Loucy (cell line): ENCODE measurements at regions not wholly inside any gene's neighbourhood (a gene's known extent, or its start where the extent isn't known, plus 50 kb on each side); places are given as distances from the start of the nearest gene placed in this dataset.

Experiments used
- H2AFZ ChIP-seq: fragments of 200-600 bp; sonication (generic); 2 replicates; pipeline ENCODE4 v1.6.0; 2016; ENCODE audit warnings: antibody characterized with exemption, mild to moderate bottlenecking, low read length, moderate library complexity
- H3F3A ChIP-seq: fragments of 200-600 bp; 2 replicates; pipeline ENCODE4 v1.6.0; 2016; ENCODE audit warnings: antibody characterized with exemption, low read depth, mild to moderate bottlenecking
- H3K27me3 ChIP-seq: fragments of 200-600 bp; sonication (generic); 2 replicates; pipeline ENCODE4 v1.6.1; 2014; ENCODE audit warnings: low read length, mild to moderate bottlenecking; ENCODE audit not compliant: insufficient read depth, poor library complexity, severe bottlenecking
- H3K36me3 ChIP-seq: fragments of 200-600 bp; sonication (generic); 2 replicates; pipeline ENCODE4 v1.6.1; 2016; ENCODE audit warnings: low read length; ENCODE audit not compliant: insufficient read depth
- H3K4me1 ChIP-seq: fragments of 200-600 bp; sonication (generic); 2 replicates; pipeline ENCODE4 v1.5.1; 2014; ENCODE audit warnings: low read length, mild to moderate bottlenecking; ENCODE audit not compliant: insufficient read depth, poor library complexity, severe bottlenecking
- H3K4me2 ChIP-seq: fragments of 200-600 bp; sonication (generic); 2 replicates; pipeline ENCODE4 v1.6.0; 2014; ENCODE audit warnings: antibody characterized with exemption, low read length, low read depth, mild to moderate bottlenecking; ENCODE audit not compliant: poor library complexity, severe bottlenecking
- H3K4me3 ChIP-seq: fragments of 200-600 bp; sonication (generic); 2 replicates; pipeline ENCODE4 v1.5.1; 2014; ENCODE audit warnings: low read length, mild to moderate bottlenecking, mixed read lengths; ENCODE audit not compliant: poor library complexity, severe bottlenecking
- H3K79me2 ChIP-seq: fragments of 200-600 bp; sonication (generic); 2 replicates; pipeline ENCODE4 v1.6.1; 2014; ENCODE audit warnings: low read length; ENCODE audit not compliant: insufficient read depth
- H3K9ac ChIP-seq: fragments of 200-600 bp; sonication (generic); 2 replicates; pipeline ENCODE4 v1.6.0; 2014; ENCODE audit warnings: mild to moderate bottlenecking, low read depth, low read length, moderate library complexity; ENCODE audit not compliant: poor library complexity, severe bottlenecking
- H3K9me2 ChIP-seq: fragments of 200-600 bp; sonication (generic); replicated peaks from 2 replicates; pipeline ENCODE4 v1.6.1; 2016; ENCODE audit warnings: low read depth, low read length, mixed read lengths
- H3K9me3 ChIP-seq: fragments of 200-600 bp; sonication (generic); 2 replicates; pipeline ENCODE4 v1.6.1; 2014; ENCODE audit warnings: mild to moderate bottlenecking, antibody characterized with exemption, low read length, low read depth; ENCODE audit not compliant: insufficient read depth
- H4K20me1 ChIP-seq: fragments of 200-600 bp; sonication (generic); 2 replicates; pipeline ENCODE4 v1.6.0; 2014; ENCODE audit warnings: antibody characterized with exemption, low read length, mild to moderate bottlenecking; ENCODE audit not compliant: insufficient read depth, poor library complexity, severe bottlenecking
- EZH2phosphoT487 ChIP-seq: fragments of 200-600 bp; IDR thresholded peaks from 2 replicates; pipeline ENCODE4 v1.6.1; 2018; ENCODE audit warnings: antibody characterized with exemption, mild to moderate bottlenecking, moderate library complexity, borderline replicate concordance
- TF ChIP-seq, protein P1 (sequence below): fragments of 200-600 bp; sonication (generic); conservative IDR thresholded peaks from 2 replicates; pipeline ENCODE4 v1.5.1; 2014; ENCODE audit warnings: mild to moderate bottlenecking, antibody characterized with exemption, low read length

DNA sequence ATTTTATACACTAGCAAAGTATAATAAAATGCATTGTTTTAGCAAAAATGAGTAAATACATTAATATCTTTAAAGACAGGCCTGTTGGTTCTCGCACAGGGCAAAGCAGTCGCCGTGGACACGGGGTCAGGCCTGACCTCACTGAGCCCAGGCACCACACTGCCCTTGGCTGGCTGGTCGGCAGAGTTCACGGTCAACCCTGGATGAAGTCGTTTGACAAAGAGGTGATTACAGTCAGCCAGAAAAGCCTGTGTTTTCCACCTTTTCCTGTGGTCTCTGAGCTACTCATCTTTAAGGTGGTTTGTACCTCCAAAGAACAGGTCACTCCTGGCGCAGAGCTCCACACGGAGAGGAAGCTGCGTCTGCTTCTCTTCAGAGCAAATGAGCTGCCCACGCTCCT lies 191.5 kb downstream of the DLL1 start:
- TF ChIP-seq, protein P1, sequence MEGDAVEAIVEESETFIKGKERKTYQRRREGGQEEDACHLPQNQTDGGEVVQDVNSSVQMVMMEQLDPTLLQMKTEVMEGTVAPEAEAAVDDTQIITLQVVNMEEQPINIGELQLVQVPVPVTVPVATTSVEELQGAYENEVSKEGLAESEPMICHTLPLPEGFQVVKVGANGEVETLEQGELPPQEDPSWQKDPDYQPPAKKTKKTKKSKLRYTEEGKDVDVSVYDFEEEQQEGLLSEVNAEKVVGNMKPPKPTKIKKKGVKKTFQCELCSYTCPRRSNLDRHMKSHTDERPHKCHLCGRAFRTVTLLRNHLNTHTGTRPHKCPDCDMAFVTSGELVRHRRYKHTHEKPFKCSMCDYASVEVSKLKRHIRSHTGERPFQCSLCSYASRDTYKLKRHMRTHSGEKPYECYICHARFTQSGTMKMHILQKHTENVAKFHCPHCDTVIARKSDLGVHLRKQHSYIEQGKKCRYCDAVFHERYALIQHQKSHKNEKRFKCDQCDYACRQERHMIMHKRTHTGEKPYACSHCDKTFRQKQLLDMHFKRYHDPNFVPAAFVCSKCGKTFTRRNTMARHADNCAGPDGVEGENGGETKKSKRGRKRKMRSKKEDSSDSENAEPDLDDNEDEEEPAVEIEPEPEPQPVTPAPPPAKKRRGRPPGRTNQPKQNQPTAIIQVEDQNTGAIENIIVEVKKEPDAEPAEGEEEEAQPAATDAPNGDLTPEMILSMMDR: no peak
- TF ChIP-seq EZH2phosphoT487: no peak
- H3F3A ChIP-seq: no peaks in the 10 kb centered on the region

DNA sequence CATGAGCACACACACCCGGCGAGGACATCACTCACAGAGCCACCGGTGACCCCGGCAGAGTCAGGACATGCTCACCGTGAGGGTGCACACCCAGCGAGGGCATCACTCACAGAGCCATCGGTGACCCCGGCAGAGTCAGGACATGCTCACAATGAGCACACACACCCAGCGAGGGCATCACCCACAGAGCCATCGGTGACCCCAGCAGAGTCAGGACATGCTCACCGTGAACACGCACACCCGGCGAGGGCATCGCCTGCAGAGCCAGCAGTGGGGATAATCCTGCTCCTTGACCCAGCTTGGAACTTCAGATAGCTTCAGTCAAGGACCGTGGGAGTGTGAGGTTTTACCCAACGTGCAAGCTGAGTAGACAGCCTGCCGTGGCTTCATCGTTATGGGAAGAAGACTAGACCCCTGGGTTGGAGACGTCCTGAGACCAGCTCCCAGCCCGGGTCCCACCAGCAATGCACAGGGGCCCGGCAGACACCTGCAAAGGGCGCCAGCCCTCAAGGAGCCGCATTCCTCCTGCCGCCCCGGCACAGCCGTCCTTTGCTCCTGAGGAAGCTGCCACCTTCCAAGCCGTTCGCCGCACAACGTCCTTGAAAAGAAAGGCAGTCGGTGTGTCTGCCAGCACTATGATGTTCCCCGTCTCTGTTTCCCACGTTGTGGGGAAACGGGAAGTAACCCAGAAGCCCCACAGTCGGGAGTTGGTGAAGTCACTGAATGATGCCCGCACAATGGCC lies 192.3 kb downstream of the DLL1 start:
- Histone ChIP-seq H3K9me2 (no peaks in the 10 kb centered on the region), H3K79me2 (no peaks in the 10 kb centered on the region), H3K4me3 (no peak overlapping the region), H3K27me3 (no peaks in the 10 kb centered on the region), H4K20me1 (no peaks in the 10 kb centered on the region), H3F3A (no peaks in the 10 kb centered on the region), H3K36me3 (no peaks in the 10 kb centered on the region), H2AFZ (no peak overlapping the region), H3K4me1 (peaks cover 7% of the 10 kb centered on the region), H3K9ac (no peak overlapping the region), H3K4me2 (no peak overlapping the region), H3K9me3 (peaks cover 8% of the 10 kb centered on the region; the same call in 1 of the 2 replicates)
- TF ChIP-seq EZH2phosphoT487: no peak
- TF ChIP-seq, protein P1: no peak

More for the DNA sequence above, 191.5 kb downstream of the DLL1 start:
- Histone ChIP-seq H3K4me3 (no peak overlapping the region), H3K4me1 (peaks cover 7% of the 10 kb centered on the region), H3K4me2 (no peak overlapping the region), H3K9me2 (no peaks in the 10 kb centered on the region), H3K79me2 (no peaks in the 10 kb centered on the region), H2AFZ (no peak overlapping the region), H3K9me3 (peaks cover 8% of the 10 kb centered on the region; the same call in 1 of the 2 replicates), H3K27me3 (no peaks in the 10 kb centered on the region), H4K20me1 (no peaks in the 10 kb centered on the region), H3K36me3 (no peaks in the 10 kb centered on the region), H3K9ac (no peak overlapping the region)

DNA sequence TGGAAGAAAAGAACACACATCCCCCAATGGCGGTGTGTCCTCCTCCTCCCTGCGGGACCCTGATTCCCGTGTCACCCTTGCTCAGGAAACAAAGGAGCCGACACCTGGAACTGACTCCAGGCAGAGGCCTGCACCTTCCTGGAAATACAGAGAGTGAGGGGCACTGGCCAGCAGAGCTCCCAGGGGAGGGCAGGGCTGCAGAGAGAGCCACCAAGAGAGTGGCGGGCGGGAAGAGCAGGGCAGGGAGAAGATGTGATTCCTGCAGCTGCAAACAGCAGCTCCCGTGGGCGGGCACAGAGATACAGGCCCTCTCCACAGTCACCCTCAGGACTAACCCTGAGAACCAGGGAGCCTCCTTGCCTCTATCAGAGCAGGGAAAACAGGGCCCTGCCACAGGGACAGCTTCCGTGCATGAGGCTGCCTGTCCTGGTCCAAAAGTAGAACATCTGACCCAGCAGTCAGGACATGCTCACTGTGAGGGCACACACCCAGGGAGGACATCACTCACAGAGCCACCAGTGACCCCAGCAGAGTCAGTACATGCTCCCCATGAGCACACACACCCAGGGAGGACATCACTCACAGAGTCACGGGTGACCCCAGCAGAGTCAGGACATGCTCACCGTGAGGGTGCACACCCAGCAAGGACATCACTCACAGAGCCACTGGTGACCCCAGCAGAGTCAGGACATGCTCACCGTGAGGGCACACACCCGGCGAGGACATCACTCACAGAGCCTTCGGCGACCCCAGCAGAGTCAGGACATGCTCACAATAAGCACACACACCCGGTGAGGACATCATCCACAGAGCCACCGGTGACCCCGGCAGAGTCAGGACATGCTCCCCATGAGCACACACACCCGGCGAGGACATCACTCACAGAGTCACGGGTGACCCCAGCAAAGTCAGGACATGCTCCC lies 193.1 kb downstream of the DLL1 start:
- no peak overlapping the region for H3K4me3 ChIP-seq
- H2AFZ ChIP-seq: no peak overlapping the region
- no peaks in the 10 kb centered on the region for H3K9me2 ChIP-seq
- no peak overlapping the region for H3K9ac ChIP-seq
- no peaks in the 10 kb centered on the region for H3F3A ChIP-seq
- H3K4me2 ChIP-seq: no peak overlapping the region
- H3K27me3 ChIP-seq: no peaks in the 10 kb centered on the region
- TF ChIP-seq, protein P1: no peak
- TF ChIP-seq EZH2phosphoT487: no peak
- no peaks in the 10 kb centered on the region for H3K79me2 ChIP-seq
- H3K4me1 ChIP-seq: peaks cover 7% of the 10 kb centered on the region
- H3K36me3 ChIP-seq: no peaks in the 10 kb centered on the region
- H3K9me3 ChIP-seq: peaks cover 8% of the 10 kb centered on the region; the same call in 1 of the 2 replicates
- H4K20me1 ChIP-seq: no peaks in the 10 kb centered on the region
